ENCODE measurements at regions not wholly inside any gene's neighbourhood (a gene's known extent, or its start where the extent isn't known, plus 50 kb on each side); places are given as distances from the start of the nearest gene placed in this dataset.

DNA sequence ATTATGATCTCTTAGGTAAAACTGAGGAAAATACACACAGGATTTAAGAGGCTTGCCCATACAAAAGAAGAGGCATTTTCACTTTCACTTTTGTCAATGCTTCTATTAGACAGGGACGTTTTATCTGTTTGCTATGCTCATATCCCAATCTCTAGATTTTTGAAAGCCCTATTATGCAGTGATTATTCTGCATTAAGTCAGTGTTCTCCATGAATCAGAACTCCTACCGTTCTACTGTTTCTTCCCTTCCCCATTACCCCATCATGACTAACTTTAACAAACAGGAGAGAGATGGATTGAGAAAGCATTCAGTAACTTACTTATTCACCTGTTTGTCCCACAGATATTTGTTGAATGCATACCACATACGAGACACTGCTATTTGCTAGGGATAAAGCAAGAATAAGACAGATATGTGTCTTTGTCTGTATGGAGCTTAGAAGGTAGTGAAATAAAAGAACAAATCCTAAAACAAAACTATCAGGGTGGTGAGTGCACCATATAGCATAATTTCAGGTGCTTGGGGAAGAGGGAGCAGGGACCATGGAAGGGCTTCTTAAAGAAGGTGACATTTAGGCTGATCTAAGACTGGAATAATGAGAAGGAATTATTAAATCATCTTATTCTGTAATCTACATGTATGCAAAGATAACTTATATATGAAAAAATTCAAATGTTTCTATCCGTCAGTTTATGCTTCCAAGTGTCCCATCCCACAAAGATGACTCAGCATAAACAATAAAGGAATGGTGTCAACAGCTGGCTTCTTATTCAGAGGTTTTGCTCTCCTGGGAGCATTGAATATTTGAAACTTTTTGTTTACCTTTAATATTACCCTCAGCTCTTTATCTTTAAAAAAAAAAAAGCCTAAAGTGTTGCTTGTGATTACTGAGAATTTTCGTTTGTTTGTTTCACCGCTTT is 328.1 kb downstream of the HINT1 start:
- TF ChIP-seq CTCF (IDR thresholded peaks at IDR 0.05) (no peak), POLR2A (IDR thresholded peaks at IDR 0.05) (no peak)

All from thyroid gland (tissue), 4 donors.